Endothelial cell of umbilical vein (primary cell): ENCODE measurements at regions not wholly inside any gene's neighbourhood (a gene's known extent, or its start where the extent isn't known, plus 50 kb on each side); places are given as distances from the start of the nearest gene placed in this dataset.

Source experiments
- BruUV-seq: library from RNA; stranded (reverse); fragments of 400-500 nt; replicated peaks from 2 replicates; lab custom pipeline; 2021; lab: Mats Ljungman, UMichigan
- CTCF ChIA-PET: fragments of 300-600, 350-600 bp; sonication (Branson Sonifier 250); formaldehyde crosslinking; loops from one replicate; lab custom pipeline; 2021; ENCODE audit warnings: antibody characterized with exemption, inconsistent platforms; lab: Charles Lee
- POLR2A ChIA-PET: fragments of 300-600, 350-600 bp; sonication (Branson Sonifier 250); formaldehyde crosslinking; loops from one replicate; lab custom pipeline; 2021; ENCODE audit warnings: antibody characterized with exemption, inconsistent platforms; lab: Charles Lee
- DNase-seq: peaks from one replicate; pipeline ENCODE4 v3.0.0-alpha.2; 2011; ENCODE audit warnings: low read depth, low spot score
- FAIRE-seq: peaks from 2 replicates; lab custom pipeline; 2011; peaks lifted over from hg19 to GRCh38; lab: Jason Lieb, UNC
- H2AFZ ChIP-seq: 2 replicates; pipeline ENCODE4 v1.6.0; 2012; ENCODE audit warnings: low read depth, low read length, control low read depth, inconsistent platforms
- H3K27ac ChIP-seq: 2 replicates; pipeline ENCODE4 v1.5.1; 2011; ENCODE audit warnings: low read depth, mild to moderate bottlenecking, control low read depth, low read length, moderate library complexity; ENCODE audit not compliant: insufficient read depth
- H3K27me3 ChIP-seq, 2 experiments: 2 replicates each; pipeline versions ENCODE4 v1.6.0 to v1.6.1; 2011; ENCODE audit warnings: low read length in 2 of 2, mixed read lengths in 1 of 2; ENCODE audit not compliant: control insufficient read depth in 2 of 2, insufficient read depth in 2 of 2
- H3K36me3 ChIP-seq, 2 experiments: 2 replicates in 1 of 2; 3 replicates in 1 of 2; pipeline ENCODE4 v1.5.1; 2011; ENCODE audit warnings: low read length in 2 of 2, mild to moderate bottlenecking in 1 of 2, moderate library complexity in 1 of 2; ENCODE audit not compliant: control insufficient read depth in 2 of 2, insufficient read depth in 2 of 2; ENCODE audit errors: extremely low read depth in 1 of 2
- H3K4me1 ChIP-seq: 3 replicates; pipeline ENCODE4 v1.5.1; 2011; ENCODE audit warnings: mild to moderate bottlenecking, low read length; ENCODE audit not compliant: control insufficient read depth, insufficient read depth; ENCODE audit errors: extremely low read depth
- H3K4me2 ChIP-seq: 2 replicates; pipeline ENCODE4 v1.6.1; 2011; ENCODE audit warnings: low read length, control low read depth, mixed read lengths; ENCODE audit not compliant: insufficient read depth
- H3K4me3 ChIP-seq, 3 experiments: fragments of 200-600 bp in 1 of 3; sonication (generic), shearing (Covaris generic) in 1 of 3; replicated peaks in 1 of 3; 2 replicates each; pipeline ENCODE4 v1.5.1; 2011 to 2016; ENCODE audit warnings: control low read depth in 3 of 3, low read length in 3 of 3, mild to moderate bottlenecking in 2 of 3, inconsistent platforms in 1 of 3, low read depth in 1 of 3, moderate library complexity in 1 of 3; ENCODE audit not compliant: insufficient read depth in 1 of 3
- H3K79me2 ChIP-seq: 2 replicates; pipeline ENCODE4 v1.6.0; 2012; ENCODE audit warnings: low read length, inconsistent platforms; ENCODE audit not compliant: control insufficient read depth, insufficient read depth
- H3K9ac ChIP-seq: replicated peaks from 2 replicates; pipeline ENCODE3; 2011; ENCODE audit warnings: low read length, control low read depth; ENCODE audit not compliant: insufficient read depth; ENCODE audit errors: extremely low read depth
- H3K9me1 ChIP-seq: replicated peaks from 3 replicates; pipeline ENCODE4 v1.6.0; 2011; ENCODE audit warnings: mild to moderate bottlenecking, low read length; ENCODE audit not compliant: control insufficient read depth, insufficient read depth; ENCODE audit errors: extremely low read depth
- H3K9me3 ChIP-seq: replicated peaks from 2 replicates; pipeline ENCODE4 v1.5.1; 2012; ENCODE audit warnings: low read length, inconsistent platforms; ENCODE audit not compliant: control insufficient read depth, insufficient read depth
- H4K20me1 ChIP-seq: replicated peaks from 2 replicates; pipeline ENCODE3; 2011; ENCODE audit warnings: mild to moderate bottlenecking, low read length; ENCODE audit not compliant: control insufficient read depth, insufficient read depth; ENCODE audit errors: extremely low read depth
- EZH2 ChIP-seq: IDR thresholded peaks from 2 replicates; pipeline ENCODE4 v1.6.1; 2012; ENCODE audit warnings: borderline replicate concordance, low read depth, mild to moderate bottlenecking, moderate library complexity, low read length, inconsistent platforms; ENCODE audit not compliant: severe bottlenecking
- FOS ChIP-seq: IDR thresholded peaks from 2 replicates; pipeline ENCODE4 v1.6.1; 2011; ENCODE audit warnings: mild to moderate bottlenecking, low read length, moderate library complexity, borderline replicate concordance; ENCODE audit not compliant: insufficient read depth
- GATA2 ChIP-seq: IDR thresholded peaks from 2 replicates; pipeline ENCODE4 v1.7.0; 2011; ENCODE audit warnings: low read depth, mild to moderate bottlenecking, moderate library complexity, mixed read lengths, low read length; ENCODE audit not compliant: insufficient read length, insufficient read depth
- JUN ChIP-seq: IDR thresholded peaks from 2 replicates; pipeline ENCODE4 v1.6.1; 2011; ENCODE audit warnings: borderline replicate concordance, low read depth; ENCODE audit not compliant: insufficient read length, insufficient read depth
- MYC ChIP-seq: IDR thresholded peaks from one replicate; pipeline ENCODE4 v1.6.1; 2011; ENCODE audit warnings: mild to moderate bottlenecking, low read depth, low read length
- POLR2A ChIP-seq: IDR thresholded peaks from 2 replicates; pipeline ENCODE4 v1.6.1; 2012; ENCODE audit warnings: low read depth, mild to moderate bottlenecking, control low read depth, low read length
- POLR2AphosphoS5 ChIP-seq: IDR thresholded peaks from 2 replicates; pipeline ENCODE4 v1.6.1; 2012; ENCODE audit warnings: low read depth, mild to moderate bottlenecking, control low read depth, low read length, moderate library complexity; ENCODE audit not compliant: insufficient read depth
- dilution Hi-C: fragments of 300-500 bp; cut with MboI; formaldehyde crosslinking; loops from one replicate; pipeline ENCODE4 v1.15.0; 2019; ENCODE audit warnings: low sequenced_read_pairs; ENCODE audit not compliant: extremely low pct_ligation_motif_present
- intact Hi-C: fragments of 100-400 bp; cut with micrococcal nuclease; formaldehyde crosslinking; loops from one replicate; pipeline ENCODE4 v1.10.0; 2022
- TF ChIP-seq, protein P1 (sequence below): IDR thresholded peaks from 2 replicates; pipeline ENCODE4 v1.6.1; 2011; ENCODE audit not compliant: insufficient read depth, insufficient read length
- TF ChIP-seq, protein P2 (sequence below), 2 donors: IDR thresholded peaks; 1 replicate in 1 of 2; 2 replicates in 1 of 2; pipeline ENCODE4 v1.5.1; 2011; ENCODE audit warnings: low read length in 2 of 2, mild to moderate bottlenecking in 2 of 2, moderate library complexity in 2 of 2, control low read depth in 1 of 2, inconsistent platforms in 1 of 2, low read depth in 1 of 2; ENCODE audit not compliant: insufficient read depth in 1 of 2; ENCODE audit errors: extremely low read depth in 1 of 2

DNA sequence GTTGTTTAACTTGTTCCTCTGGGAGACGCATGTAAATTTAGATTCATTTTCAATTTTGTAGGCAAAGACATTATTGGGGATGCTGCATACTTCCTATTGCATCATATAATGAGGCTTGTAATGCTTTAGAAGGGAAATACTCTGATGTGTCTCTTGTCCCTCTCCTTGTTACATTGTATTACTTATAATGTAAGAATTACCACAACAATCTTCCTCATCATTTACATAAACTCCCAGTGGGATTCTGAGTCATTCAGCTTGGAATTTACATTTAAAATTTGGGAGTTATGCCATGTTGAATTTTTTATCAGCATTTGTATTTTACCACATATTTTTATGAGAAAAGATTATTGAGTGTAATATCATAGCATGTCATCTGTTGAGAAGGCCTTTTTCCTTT is 963.4 kb upstream of the NRXN1 start:
- POLR2A ChIA-PET = no interaction called here
- intact Hi-C loops = loop anchor here (5.0 kb wide), 1 partner anchor 488 kb away; no protein-coding TSS in a partner anchor

DNA sequence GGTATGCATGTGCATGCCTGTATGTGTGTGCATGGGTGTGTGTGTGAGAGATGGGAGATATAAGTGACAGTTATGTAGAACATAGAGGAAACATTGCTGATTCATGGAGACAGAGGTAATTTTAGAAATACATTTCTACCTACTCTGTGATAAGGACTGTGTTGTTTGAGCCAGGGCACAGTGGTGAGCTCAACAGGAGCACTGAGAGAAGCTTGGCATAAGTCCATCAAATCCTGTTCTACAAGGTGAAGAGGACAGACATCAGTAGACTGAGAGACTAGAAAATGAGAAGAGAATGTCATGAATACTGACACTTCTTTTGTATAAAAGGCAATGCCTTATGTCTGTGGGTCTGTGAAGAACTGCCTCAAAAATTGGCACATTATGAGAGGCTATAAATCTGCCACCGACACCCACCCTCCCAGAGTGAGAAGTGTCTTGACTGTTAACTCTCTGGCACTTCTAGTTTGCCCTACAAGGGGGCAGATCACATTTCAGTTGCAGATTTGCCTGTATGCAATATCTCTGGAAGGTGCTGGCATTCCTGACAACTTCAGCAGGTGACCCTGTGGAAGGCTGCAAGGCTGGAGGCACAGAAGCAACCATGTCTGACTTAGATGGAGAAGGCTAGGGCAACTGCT is 962.3 kb upstream of the NRXN1 start:
- FAIRE-seq (no peak), DNase-seq (no peak)
- Histone ChIP-seq H3K9me3 (no peaks in the 10 kb centered on the region), H3K27ac (no peak overlapping the region), H3K9me1 (no peaks in the 10 kb centered on the region), H3K4me2 (no peak overlapping the region), H3K4me1 (peaks cover 23% of the 10 kb centered on the region), H4K20me1 (no peaks in the 10 kb centered on the region), H3K27me3 (no peaks in the 10 kb centered on the region), H3K36me3 (no peaks in the 10 kb centered on the region), H2AFZ (no peak overlapping the region), H3K79me2 (no peaks in the 10 kb centered on the region), H3K4me3 (no peak overlapping the region), H3K9ac (no peak overlapping the region)
- intact Hi-C loops = no loop called here
- TF ChIP-seq GATA2 = no peak
- TF ChIP-seq FOS = no peak
- no peak for TF ChIP-seq JUN
- no peak for TF ChIP-seq MYC
- TF ChIP-seq, protein P1, sequence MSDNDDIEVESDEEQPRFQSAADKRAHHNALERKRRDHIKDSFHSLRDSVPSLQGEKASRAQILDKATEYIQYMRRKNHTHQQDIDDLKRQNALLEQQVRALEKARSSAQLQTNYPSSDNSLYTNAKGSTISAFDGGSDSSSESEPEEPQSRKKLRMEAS = no peak
- TF ChIP-seq POLR2AphosphoS5 = no peak
- TF ChIP-seq, protein P2, sequence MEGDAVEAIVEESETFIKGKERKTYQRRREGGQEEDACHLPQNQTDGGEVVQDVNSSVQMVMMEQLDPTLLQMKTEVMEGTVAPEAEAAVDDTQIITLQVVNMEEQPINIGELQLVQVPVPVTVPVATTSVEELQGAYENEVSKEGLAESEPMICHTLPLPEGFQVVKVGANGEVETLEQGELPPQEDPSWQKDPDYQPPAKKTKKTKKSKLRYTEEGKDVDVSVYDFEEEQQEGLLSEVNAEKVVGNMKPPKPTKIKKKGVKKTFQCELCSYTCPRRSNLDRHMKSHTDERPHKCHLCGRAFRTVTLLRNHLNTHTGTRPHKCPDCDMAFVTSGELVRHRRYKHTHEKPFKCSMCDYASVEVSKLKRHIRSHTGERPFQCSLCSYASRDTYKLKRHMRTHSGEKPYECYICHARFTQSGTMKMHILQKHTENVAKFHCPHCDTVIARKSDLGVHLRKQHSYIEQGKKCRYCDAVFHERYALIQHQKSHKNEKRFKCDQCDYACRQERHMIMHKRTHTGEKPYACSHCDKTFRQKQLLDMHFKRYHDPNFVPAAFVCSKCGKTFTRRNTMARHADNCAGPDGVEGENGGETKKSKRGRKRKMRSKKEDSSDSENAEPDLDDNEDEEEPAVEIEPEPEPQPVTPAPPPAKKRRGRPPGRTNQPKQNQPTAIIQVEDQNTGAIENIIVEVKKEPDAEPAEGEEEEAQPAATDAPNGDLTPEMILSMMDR (IDR thresholded peaks at IDR 0.05; ENCODE audit: extremely low read depth in 1 of 2, insufficient read depth in 1 of 2, low read depth in 1 of 2, low read length in 2 of 2) = no peak
- no peak for TF ChIP-seq EZH2
- no peak for TF ChIP-seq POLR2A
- no TSS peak for BruUV-seq
- ChIA-PET CTCF (no interaction called here), POLR2A (no interaction called here)
- dilution Hi-C loops = no loop called here

More for the DNA sequence above, 963.4 kb upstream of the NRXN1 start:
- Histone ChIP-seq H3K4me1 (peaks cover 23% of the 10 kb centered on the region), H3K36me3 (no peaks in the 10 kb centered on the region), H3K4me3 (no peak overlapping the region), H2AFZ (no peak overlapping the region), H4K20me1 (no peaks in the 10 kb centered on the region), H3K27me3 (no peaks in the 10 kb centered on the region), H3K79me2 (no peaks in the 10 kb centered on the region), H3K9ac (no peak overlapping the region), H3K9me1 (no peaks in the 10 kb centered on the region), H3K9me3 (no peaks in the 10 kb centered on the region), H3K4me2 (no peak overlapping the region), H3K27ac (peak overlapping the region; percentile 80)
- CTCF ChIA-PET = no interaction called here
- TF ChIP-seq JUN (peak; percentile 24), POLR2AphosphoS5 (no peak)
- DNase-seq (peak; percentile 3), FAIRE-seq (peak; percentile 71)
- dilution Hi-C loops = no loop called here
- BruUV-seq = no TSS peak
